ENCODE measurements at regions not wholly inside any gene's neighbourhood (a gene's known extent, or its start where the extent isn't known, plus 50 kb on each side); places are given as distances from the start of the nearest gene placed in this dataset.
A peak's percentile ranks its signal among the peaks of the same experiment; 100 is the strongest.
"Not testable (repeated sequence)": the region's sequence is repeated elsewhere in the genome, so short reads cannot be mapped to it uniquely, and the experiment has no call there.

DNA sequence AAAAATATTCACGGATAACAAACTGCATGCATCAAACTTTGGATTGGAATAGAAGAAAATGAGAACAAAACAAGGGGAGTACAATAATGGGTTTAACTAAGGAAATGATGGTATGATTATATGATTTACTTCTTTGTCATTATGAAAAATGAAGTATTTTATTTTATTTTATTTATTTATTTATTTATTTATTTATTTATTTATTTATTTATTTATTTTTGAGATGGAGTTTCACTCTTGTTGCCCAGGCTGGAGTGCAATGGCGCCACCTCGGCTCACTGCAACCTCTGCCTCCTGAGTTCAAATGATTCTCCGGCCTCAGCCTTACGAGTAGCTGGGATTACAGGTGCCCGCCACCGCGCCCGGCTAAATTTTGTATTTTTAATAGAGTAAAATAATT is 234.1 kb upstream of the SEMA3C start:
- peak; percentile 43; the same call in 1 of the 2 replicates for TF ChIP-seq ZNF121 (tag by site-specific recombination; IDR thresholded peaks at IDR 0.05)
- not testable (repeated sequence) for TF ChIP-seq ZNF416 (tag by site-specific recombination; IDR thresholded peaks at IDR 0.05)
- TF ChIP-seq, protein P1, sequence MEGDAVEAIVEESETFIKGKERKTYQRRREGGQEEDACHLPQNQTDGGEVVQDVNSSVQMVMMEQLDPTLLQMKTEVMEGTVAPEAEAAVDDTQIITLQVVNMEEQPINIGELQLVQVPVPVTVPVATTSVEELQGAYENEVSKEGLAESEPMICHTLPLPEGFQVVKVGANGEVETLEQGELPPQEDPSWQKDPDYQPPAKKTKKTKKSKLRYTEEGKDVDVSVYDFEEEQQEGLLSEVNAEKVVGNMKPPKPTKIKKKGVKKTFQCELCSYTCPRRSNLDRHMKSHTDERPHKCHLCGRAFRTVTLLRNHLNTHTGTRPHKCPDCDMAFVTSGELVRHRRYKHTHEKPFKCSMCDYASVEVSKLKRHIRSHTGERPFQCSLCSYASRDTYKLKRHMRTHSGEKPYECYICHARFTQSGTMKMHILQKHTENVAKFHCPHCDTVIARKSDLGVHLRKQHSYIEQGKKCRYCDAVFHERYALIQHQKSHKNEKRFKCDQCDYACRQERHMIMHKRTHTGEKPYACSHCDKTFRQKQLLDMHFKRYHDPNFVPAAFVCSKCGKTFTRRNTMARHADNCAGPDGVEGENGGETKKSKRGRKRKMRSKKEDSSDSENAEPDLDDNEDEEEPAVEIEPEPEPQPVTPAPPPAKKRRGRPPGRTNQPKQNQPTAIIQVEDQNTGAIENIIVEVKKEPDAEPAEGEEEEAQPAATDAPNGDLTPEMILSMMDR (tag by site-specific recombination; IDR thresholded peaks at IDR 0.05): not testable (repeated sequence)
